ENCODE measurements at regions not wholly inside any gene's neighbourhood (a gene's known extent, or its start where the extent isn't known, plus 50 kb on each side); places are given as distances from the start of the nearest gene placed in this dataset.

DNA sequence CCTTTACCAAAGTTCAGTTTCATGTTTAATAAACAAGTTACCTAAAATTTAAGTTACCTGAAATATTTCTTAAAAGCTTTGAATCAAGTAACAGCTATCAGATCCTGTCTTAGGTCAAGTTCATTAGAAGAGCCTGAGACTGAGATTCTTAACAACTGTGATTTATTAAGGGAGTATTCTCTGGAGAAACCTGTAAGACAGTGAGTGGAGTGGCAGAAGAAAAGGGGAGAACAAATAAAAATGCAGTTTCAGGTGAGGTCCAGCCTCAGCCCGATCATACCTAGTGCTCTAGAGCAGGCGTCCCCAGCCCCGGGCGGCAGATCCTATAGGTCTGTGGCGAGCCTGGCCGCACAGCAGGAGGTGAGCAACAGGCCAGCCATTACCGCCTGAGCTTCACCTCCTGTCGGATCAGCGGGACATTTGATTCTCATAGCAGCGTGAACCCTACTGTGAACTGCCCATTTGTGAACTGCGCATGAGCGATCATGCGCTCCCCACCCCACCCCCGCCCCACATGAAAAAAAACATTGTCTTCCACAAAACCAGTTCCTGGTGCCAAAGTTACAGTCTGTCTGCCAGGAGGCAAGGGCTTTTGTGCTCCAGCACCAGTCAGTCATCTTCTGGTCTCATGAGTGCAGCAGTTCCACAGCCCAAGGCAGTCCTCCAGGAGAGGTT, 59.2 kb upstream of the ADGRB3 start:
- Histone ChIP-seq H3K4me1 (no peaks in the 10 kb centered on the region), H3K27me3 (no peaks in the 10 kb centered on the region), H3K4me3 (no peak overlapping the region), H3K9me3 (no peaks in the 10 kb centered on the region), H3K27ac (no peak overlapping the region), H3K36me3 (no peaks in the 10 kb centered on the region)
- no peak for DNase-seq (ENCODE audit: low spot score)
- TF ChIP-seq, protein P1, sequence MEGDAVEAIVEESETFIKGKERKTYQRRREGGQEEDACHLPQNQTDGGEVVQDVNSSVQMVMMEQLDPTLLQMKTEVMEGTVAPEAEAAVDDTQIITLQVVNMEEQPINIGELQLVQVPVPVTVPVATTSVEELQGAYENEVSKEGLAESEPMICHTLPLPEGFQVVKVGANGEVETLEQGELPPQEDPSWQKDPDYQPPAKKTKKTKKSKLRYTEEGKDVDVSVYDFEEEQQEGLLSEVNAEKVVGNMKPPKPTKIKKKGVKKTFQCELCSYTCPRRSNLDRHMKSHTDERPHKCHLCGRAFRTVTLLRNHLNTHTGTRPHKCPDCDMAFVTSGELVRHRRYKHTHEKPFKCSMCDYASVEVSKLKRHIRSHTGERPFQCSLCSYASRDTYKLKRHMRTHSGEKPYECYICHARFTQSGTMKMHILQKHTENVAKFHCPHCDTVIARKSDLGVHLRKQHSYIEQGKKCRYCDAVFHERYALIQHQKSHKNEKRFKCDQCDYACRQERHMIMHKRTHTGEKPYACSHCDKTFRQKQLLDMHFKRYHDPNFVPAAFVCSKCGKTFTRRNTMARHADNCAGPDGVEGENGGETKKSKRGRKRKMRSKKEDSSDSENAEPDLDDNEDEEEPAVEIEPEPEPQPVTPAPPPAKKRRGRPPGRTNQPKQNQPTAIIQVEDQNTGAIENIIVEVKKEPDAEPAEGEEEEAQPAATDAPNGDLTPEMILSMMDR (IDR thresholded peaks at IDR 0.05): no peak

DNA sequence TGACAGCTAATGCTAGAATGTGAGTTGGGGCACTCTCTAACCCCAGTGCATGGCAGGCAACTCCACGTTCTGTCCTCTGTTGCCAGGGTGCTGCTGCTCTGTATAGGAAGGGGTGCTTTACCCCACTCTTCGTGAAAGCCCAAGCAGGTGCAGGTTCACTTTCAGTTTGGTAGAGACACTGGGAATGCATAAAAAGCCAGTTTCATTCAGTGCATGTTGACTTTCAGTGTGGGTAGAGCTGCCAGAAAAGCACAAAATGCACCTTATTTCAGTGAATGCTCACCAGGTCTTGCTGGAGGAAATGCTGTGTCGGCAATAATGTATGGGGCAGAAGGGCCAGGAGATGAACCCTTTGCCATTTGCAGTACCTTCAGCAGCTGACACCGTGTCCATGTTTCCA, 62.1 kb upstream of the ADGRB3 start:
- TF ChIP-seq, protein P1 (IDR thresholded peaks at IDR 0.05): no peak

DNA sequence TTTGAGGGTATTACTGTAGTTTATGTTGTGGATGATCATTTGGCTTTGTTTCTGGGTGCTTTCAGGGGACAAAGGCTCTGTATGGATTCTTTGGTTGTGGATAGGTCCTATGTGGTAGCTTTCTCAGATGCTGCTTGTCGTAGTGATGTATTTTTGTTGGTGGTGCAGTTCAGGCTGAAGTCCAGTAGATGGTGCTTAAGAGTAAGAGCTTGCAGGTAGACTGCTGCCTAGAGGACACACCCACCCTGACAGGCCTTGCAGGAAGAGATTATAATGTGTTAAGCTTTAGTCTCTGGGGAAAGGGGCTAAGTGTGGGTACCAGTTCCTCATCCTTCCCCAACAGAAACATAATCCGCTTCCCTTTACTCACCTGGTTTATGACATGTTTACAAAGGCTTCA, 62.6 kb upstream of the ADGRB3 start:
- Histone ChIP-seq H3K9me3 (no peaks in the 10 kb centered on the region), H3K27me3 (no peaks in the 10 kb centered on the region), H3K4me3 (no peak overlapping the region), H3K27ac (no peak overlapping the region), H3K4me1 (no peaks in the 10 kb centered on the region), H3K36me3 (no peaks in the 10 kb centered on the region)
- TF ChIP-seq, protein P1 (IDR thresholded peaks at IDR 0.05): no peak
- no peak for DNase-seq (ENCODE audit: low spot score)

More for the DNA sequence above, 62.1 kb upstream of the ADGRB3 start:
- Histone ChIP-seq H3K27ac (no peak overlapping the region), H3K27me3 (no peaks in the 10 kb centered on the region), H3K9me3 (no peaks in the 10 kb centered on the region), H3K4me1 (no peaks in the 10 kb centered on the region), H3K36me3 (no peaks in the 10 kb centered on the region), H3K4me3 (no peak overlapping the region)
- DNase-seq (ENCODE audit: low spot score): no peak

DNA sequence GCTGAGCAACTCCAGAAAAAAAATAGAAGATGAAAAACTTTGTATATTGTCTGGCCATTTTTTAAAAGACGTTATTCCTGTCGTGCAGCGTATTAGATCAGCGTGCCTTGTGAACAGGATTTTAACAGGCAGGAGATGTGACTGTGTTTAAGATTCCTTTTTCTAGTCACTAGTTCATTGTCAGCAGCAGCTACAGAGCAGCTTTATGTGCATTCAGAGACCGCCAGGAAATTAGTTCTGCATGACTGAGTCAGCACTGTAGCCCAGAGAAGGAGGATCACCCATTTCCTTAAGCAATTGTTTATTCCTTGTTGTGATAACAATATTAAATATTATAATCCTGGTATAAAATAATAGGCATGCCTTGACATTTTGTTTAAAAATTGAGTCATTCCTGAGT, 75.4 kb upstream of the ADGRB3 start:
- Histone ChIP-seq H3K9me3 (no peaks in the 10 kb centered on the region), H3K4me1 (no peaks in the 10 kb centered on the region), H3K4me3 (no peak overlapping the region), H3K27ac (no peak overlapping the region), H3K27me3 (no peaks in the 10 kb centered on the region), H3K36me3 (no peaks in the 10 kb centered on the region)
- no peak for DNase-seq (ENCODE audit: low spot score)
- TF ChIP-seq, protein P1 (IDR thresholded peaks at IDR 0.05): no peak

DNA sequence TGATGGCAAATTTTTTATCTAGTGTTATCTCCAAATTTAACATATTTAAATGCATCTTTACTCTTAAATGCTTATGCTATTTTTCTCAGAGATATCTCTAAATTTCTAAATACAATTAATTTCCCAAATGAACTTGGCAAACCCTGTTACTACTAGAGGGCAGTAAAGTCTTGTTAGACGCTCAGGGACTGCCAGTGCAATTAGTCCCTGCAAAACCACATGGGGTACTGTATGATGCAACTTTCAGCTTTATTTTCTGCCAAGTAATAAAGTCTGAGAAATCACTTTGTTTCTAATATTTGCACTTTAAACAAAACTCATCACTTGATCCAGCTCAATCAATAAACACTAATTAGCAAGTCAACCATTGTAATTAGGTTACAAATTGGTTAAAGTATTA, 76.0 kb upstream of the ADGRB3 start:
- Histone ChIP-seq H3K4me3 (no peak overlapping the region), H3K27me3 (no peaks in the 10 kb centered on the region), H3K36me3 (no peaks in the 10 kb centered on the region), H3K27ac (no peak overlapping the region), H3K4me1 (no peaks in the 10 kb centered on the region), H3K9me3 (no peaks in the 10 kb centered on the region)
- DNase-seq (ENCODE audit: low spot score): no peak
- TF ChIP-seq, protein P1 (IDR thresholded peaks at IDR 0.05): no peak

DNA sequence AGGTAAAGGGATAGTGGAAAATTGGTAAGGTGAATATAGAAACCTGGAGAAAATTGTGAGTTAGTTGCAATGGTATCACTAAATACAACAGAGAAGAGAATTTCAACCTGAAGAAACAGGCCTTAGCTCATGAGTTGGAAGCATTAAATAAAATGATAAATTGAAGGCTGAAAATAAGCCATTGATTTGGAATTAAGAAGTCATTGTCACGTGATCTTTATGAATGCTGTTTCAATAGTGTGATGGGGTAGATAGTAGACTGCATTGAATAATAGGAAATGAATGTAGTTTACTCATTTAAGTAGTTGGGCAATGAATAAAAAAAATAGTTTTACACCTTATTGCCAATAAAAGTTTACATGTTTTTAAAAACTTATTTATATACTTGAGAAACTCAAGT, 88.5 kb upstream of the ADGRB3 start:
- Histone ChIP-seq H3K4me1 (no peaks in the 10 kb centered on the region), H3K27me3 (no peaks in the 10 kb centered on the region), H3K27ac (no peak overlapping the region), H3K36me3 (no peaks in the 10 kb centered on the region), H3K4me3 (no peak overlapping the region), H3K9me3 (peaks cover 0 to 5% of the 10 kb centered on the region in 2 donors)
- TF ChIP-seq, protein P1 (IDR thresholded peaks at IDR 0.05): no peak
- no peak for DNase-seq (ENCODE audit: low spot score)

Measured in right atrium auricular region (tissue), 2 donors.